HK-2 (cell line): ENCODE measurements at regions not wholly inside any gene's neighbourhood (a gene's known extent, or its start where the extent isn't known, plus 50 kb on each side); places are given as distances from the start of the nearest gene placed in this dataset.
"Not testable (repeated sequence)": the region's sequence is repeated elsewhere in the genome, so short reads cannot be mapped to it uniquely, and the experiment has no call there.

Source experiments
- DNase-seq: peaks from one replicate; pipeline ENCODE4 v3.0.0-alpha.2; 2018; ENCODE audit not compliant: unreplicated experiment

DNA sequence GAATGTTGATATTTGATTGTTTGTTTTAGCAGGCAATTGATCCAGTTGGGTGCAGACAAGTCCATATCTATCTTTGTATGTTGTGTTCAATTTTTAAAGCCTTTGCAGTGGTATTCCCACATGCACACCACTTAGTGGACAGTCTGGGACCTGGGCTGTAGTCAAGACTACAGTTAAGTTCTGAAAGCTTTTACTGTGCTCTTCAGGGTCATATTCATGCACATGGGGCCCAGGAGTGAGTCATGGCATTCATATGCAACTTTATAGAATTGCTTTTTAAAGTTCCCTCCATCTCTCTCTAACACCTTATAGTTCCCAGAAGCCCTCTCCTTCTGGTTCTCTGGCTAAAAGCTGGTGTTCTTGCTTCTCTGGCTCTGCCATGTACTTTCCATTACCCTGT lies 228.2 kb upstream of the CCNH start:
- no peak for DNase-seq

GRCh38 chr5:87627363-87627762 lies 214.6 kb upstream of the CCNH start:
- no peak for DNase-seq

GRCh38 chr5:87608385-87608784 lies 195.7 kb upstream of the CCNH start:
- DNase-seq: no peak

GRCh38 chr5:87605663-87606062 lies 192.9 kb upstream of the CCNH start:
- DNase-seq: no peak

GRCh38 chr5:87599778-87600177 lies 187.0 kb upstream of the CCNH start:
- DNase-seq: no peak

DNA sequence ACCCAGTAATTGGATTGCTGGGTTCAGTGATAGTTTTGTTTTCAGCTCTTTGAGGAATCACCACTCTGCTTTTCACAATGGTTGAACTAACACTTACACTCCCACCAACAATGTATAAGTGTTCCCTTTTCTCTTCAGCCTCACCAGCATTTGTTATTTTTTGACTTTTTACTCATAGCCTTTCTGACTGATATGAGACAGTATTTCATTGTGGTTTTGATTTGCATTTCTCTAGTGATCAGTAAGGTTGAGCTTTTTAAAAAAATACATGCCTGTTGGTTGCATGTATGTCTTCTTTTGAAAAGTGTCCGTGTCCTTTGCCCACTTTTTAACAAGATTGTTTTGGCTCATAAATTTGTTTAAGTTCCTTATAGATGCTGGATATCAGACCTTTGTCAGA lies 185.7 kb upstream of the CCNH start:
- DNase-seq: no peak

DNA sequence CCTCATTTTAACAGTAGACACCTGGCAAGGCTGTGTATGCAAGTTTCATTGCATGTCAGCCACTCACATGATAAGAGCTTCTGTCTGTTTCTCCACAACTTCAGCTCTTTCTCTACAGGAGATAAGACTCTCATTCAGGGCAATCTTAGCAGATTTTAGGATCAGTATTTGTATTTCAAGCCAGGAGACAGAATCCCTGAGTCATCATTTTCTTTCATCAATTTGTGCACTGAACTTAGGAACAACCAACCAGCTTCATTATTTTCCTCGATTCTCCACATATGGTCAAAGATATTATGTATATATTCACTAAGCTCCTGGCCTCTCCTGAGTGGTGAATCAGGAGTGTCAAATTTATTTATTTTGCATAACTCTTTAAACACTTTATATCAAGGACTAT lies 181.8 kb upstream of the CCNH start:
- DNase-seq: no peak

- DNase-seq: no peak
Measured at GRCh38 chr5:87589587-87589986, 176.9 kb upstream of the CCNH start.

DNA sequence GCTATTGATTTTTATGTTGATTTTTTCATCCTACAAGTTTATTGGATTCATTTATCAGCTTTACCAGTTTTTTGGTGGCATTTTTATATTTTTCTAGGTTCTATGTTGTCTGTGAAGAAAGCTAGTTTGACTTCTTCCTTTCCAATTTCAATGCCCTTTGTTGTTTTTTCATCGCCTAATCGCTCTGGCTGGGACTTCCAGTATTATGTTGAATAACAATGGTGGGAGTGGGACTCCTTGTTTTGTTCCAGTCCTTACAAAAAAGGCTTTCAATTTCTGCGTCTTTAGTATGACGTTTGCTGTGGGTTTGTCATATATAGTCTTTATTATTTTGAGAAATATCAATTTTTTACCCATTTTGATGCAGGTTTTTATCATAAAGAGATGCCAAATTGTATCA lies 175.6 kb upstream of the CCNH start:
- DNase-seq: no peak

DNA sequence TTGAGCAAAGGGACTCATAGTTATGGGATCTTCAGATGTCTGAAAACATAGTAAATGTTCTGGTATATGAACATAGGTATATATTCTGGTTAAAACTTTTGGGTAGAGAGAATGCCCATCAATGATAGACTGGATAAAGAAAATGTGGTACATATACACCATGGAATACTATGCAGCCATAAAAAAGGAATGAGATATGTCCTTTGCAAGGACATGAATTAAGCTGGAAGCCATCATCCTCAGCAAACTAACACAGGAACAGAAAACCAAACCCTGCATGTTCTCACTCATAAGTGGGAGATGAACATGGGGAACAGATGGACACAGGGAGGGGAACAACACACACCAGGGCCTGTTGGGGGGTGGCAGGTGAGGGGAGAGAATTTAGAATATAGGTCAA lies 171.0 kb upstream of the CCNH start:
- DNase-seq: not testable (repeated sequence)

DNA sequence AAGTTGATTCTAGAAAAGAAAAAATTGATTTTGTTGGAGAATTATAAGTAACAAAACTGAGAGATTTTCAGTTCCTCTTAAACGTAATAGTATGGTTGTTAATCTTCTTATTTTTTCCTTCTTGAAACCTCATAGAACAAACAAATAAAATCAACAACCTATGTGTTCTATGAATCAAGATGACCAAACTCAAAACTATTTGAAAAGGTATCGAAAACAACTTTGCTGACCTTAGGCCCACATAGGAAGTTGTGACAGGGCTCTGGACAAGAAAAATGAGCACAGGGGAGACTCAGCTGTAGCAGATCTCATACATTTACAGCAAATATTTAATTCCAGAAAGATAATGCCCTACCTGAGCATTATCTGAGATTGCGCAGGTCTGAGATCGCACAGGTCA lies 169.4 kb upstream of the CCNH start:
- no peak for DNase-seq

- DNase-seq: no peak
Measured at GRCh38 chr5:87581661-87582060, 168.9 kb upstream of the CCNH start.

DNA sequence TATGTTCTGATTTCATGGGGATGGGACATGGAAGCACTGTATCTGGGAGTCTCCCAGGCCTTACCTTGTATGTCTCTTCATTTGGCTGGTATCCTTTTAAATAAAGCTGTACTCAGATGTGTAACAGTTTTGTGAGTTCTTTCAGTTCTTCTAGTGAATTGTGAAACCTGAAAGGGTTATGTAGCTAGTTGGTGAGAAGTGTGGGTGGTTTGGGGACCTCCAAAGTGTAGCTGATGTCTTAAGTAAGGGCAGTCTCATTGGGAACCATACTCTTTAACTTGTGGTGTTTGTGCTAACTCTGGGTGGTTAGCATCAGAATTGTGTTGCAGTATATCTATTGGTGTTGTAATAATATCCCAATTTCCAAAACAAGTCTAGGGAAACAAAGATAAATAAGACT lies 166.9 kb upstream of the CCNH start:
- no peak for DNase-seq

DNA sequence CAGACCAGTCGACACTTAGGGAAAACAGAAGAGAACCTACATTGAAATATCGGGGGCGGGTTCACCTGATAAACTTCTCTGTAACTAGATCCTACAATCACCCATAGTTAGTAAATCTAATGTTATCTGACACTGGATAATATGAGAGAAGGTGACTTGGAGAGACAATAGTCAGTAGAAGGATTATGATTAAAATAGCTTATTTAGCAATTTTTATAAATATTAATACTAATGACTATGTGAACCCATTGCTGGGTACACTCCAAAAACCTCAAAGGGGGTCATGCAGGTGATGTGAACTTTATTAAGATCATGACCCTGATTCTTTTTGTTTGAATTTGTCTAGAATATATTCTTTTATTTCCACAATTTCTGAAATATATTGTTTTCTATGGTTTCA lies 164.1 kb upstream of the CCNH start:
- no peak for DNase-seq

GRCh38 chr5:87576306-87576705 lies 163.6 kb upstream of the CCNH start:
- DNase-seq: not testable (repeated sequence)

- no peak for DNase-seq
Measured at GRCh38 chr5:87574106-87574505, 161.4 kb upstream of the CCNH start.

DNA sequence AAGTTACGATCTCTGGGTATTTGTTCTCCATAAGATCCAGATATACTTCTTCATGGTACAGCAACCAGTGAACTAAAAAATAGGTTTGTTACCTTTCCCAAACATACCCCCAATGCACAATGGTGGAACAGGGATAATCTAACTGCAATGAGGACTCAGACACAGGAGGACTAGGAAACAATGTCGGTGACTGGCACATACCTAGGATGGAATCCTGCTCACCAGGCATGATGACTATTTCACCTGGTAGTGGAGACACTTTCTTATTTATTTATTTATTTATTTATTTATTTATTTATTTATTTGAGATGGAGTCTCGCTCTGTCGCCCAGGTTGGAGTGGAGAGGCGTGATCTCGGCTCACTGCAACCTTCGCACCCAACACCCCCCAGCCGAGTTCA lies 159.9 kb upstream of the CCNH start:
- DNase-seq: no peak

DNA sequence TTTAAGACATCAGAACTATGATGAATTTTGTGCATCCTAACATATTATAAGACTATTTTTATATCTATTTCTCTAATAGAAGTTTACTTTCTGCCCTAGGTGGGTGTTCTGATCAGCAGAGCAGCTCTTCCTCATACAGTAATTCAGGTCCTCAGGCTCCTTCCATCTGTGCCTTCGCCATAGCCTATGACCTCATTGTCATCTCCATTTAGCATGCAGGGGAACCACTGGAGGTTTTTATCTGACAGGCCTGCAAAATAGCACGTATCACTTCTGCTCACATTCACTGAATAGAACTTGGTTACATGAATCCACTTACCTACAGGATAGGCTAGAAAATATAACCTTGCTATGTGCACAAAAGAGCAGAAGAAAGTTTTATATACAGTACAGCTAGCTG lies 159.4 kb upstream of the CCNH start:
- DNase-seq: no peak

GRCh38 chr5:87570366-87570765 lies 157.6 kb upstream of the CCNH start:
- no peak for DNase-seq

- DNase-seq: no peak
Measured at GRCh38 chr5:87562068-87562467, 149.3 kb upstream of the CCNH start.

- no peak for DNase-seq
Measured at GRCh38 chr5:87560528-87560927, 147.8 kb upstream of the CCNH start.

DNA sequence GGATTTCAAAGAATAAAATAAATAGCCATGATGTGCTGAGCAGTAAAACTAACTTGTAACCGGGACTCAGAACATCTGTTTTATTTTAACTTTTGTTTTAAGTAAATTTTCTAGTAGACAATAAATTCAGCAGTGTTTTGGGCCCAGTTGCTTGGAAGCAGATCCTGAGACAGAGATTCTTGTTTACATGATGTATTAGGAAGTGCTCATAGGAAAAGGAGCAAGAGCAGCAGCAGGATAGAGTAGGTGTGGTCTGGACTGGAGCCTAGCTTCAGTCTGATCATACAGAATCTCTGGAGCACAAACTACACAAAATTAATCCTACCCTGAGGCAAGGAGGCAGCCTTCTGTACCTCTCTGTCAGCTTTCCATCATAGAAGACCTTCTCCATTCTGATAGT lies 139.2 kb upstream of the CCNH start:
- DNase-seq: no peak

GRCh38 chr5:87541676-87542075 lies 128.9 kb upstream of the CCNH start:
- DNase-seq: no peak

DNA sequence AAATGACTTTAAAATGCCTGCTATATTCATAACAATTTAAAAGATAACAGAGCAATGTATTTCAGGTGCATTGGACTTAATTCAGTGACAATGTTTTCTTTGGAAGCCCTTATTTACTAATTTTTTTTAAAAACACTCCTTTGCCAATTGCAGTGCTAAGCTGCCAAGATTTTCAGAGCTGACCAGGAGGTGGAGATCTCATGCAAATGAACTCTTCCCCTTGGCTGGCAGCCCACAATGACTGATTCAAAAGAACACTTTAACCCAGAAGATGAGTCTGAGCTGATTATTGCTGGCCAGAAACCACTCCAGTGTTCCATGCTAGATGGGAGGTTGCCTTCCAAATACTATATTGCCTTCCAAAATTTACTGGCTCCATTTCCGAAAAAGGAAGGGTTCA lies 128.3 kb upstream of the CCNH start:
- DNase-seq: peak; percentile 11

DNA sequence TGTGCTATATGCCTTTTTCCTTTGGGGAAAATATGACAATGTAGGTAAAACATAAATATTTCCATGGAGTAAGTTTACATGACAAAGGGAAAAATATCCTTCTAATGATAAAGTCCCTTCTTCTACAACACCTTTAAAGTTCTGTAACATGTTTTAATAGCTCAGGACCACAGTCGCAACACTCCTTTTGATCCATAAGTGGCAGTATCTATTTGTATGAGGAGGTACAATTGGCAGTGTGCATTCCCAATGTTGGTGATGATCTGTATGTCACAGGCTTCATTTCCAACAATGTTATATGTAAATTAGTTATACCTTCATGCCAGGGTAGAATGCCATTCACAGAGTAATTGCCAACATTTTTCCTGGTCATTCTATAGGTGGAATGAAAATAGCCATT lies 127.1 kb upstream of the CCNH start:
- no peak for DNase-seq
